Skin epidermis (tissue), 12 donors: ENCODE measurements at regions not wholly inside any gene's neighbourhood (a gene's known extent, or its start where the extent isn't known, plus 50 kb on each side); places are given as distances from the start of the nearest gene placed in this dataset.
A peak's percentile ranks its signal among the peaks of the same experiment; 100 is the strongest.
"Not testable (repeated sequence)": the region's sequence is repeated elsewhere in the genome, so short reads cannot be mapped to it uniquely, and the experiment has no call there.

ENCODE experiments used
- H3K27ac ChIP-seq, 21 experiments: fragments of 200-600 bp; sonication (generic) in 11 of 21; one replicate each; pipeline ENCODE4 v1.5.0; 2020; ENCODE audit warnings: mild to moderate bottlenecking in 3 of 21, inconsistent platforms in 2 of 21, moderate library complexity in 2 of 21
- H3K4me3 ChIP-seq, 7 experiments: fragments of 200-600 bp; sonication (generic) in 2 of 7; one replicate each; pipeline ENCODE4 v1.5.0; 2020; ENCODE audit warnings: inconsistent platforms in 2 of 7, mild to moderate bottlenecking in 2 of 7, moderate library complexity in 1 of 7

DNA sequence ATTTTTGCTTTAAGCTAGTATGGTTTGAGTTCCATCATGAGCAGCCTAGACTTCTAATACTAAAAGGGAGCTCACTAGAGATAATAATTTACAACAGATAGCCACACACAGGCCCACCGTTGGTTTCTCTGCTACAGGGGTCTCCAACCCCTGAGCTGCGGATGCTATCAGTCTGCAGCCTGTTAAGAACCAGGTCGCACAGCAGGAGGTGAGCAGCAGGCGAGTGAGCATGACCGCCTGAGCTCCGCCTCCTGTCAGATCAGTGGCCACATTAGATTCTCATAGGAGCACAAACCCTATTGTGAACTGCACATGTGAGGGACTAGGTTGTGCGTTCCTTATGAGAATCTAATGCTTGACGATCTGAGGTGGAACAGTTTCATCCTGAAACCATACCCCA is 150.6 kb downstream of the HRH4 start:
- Histone ChIP-seq H3K4me3 (no peak overlapping the region), H3K27ac (no peak overlapping the region)

DNA sequence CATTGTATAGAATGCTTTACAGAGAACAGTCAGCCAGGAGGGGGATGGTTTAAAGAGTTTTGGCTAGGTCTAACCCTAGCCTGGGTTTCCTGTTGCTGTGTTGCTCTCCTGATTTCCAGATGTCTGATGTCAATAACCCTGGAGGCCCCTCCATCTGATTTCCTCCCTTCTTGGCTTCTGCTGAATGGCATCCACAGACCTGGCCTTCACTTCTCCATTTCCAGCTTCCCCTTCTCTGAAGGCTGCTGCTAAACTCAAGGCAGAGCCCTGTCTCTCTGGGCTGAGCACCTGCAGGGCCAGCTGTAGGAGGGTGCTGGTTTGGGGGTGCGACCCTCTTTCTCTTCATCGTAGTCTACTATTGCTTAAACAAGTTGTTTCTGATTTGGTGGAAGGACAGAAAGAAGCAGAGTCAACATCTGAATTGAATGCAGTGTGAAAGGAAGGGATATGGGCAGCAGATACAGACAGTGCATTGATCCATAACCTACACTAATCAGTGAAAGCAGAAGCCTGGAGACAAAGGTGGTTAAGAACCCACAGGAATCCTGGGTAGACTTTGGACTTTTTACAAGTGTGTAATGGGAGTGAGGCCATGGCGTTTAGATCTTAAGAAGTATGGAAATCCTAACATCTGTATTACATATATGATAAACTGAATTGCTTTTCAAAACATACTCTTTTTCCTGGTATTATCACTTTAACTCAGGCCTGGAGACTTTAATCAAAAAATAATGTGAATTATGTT is 153.6 kb downstream of the HRH4 start:
- Histone ChIP-seq H3K4me3 (no peak overlapping the region), H3K27ac (no peak overlapping the region)

DNA sequence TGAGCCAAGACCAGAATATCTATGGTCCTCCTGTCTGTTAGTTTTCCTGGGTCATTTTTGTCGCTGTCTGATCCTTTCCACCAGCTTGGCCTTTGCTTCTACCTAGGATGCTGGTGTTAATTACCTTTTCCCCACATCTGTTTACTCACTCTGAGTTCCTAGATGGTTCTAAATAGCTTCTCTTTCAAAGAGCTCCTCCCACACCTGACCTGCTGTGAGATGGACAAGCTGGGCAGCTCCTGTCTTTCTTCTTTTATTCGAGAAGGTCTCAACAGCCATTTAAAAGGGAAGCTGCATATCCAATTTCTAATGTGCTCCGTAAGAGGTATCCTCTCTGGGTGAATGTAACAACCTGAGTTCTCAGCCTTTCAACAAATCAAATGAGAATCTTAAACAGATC is 156.2 kb downstream of the HRH4 start:
- H3K27ac ChIP-seq, result no peak overlapping the region

DNA sequence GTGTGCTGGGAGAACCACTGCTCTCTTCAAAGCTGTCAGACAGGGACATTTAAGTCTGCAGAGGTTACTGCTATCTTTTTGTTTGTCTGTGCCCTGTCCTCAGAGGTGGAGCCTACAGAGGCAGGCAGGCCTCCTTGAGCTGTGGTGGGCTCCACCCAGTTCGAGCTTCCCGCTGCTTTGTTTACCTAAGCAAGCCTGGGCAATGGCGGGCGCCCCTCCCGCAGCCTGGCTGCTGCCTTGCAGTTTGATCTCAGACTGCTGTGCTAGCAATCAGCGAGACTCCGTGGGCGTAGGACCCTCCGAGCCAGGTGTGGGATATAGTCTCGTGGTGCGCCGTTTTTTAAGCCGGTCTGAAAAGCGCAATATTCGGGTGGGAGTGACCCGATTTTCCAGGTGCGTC is 164.0 kb downstream of the HRH4 start:
- not testable (repeated sequence) for H3K27ac ChIP-seq, H3K4me3 ChIP-seq

More for the DNA sequence above, 156.2 kb downstream of the HRH4 start:
- no peak overlapping the region for H3K4me3 ChIP-seq

DNA sequence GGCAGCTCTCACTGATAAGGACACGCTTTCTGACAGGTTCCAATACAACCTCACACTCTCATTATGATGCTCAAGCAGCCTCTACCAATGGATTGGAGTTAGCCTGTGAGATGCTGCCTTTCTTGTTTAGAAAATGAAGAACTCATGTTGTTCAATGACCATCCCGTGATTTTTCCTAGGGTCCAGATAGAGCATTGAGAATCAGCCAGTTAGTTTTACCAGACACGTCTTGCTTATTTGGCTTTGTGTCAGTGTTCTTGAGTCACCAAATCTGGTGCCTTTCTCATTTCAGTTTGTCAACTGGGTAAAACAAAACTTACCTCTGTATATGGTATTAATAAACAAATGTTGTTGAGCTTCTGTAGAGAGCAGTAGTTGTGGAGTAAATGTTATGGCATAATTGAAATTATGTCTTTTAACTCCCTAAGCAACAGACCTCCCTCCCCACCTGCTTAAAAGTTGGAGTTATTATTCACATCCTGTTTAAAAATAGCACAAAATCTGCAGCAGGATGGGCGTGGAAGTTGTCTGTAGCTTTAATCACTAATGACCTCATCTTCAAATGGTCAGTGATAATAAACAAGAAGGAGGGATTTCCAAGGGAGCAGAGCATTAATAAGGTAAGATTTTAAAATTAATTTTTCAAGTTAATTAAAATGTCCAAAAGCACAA is 167.3 kb downstream of the HRH4 start:
- no peak overlapping the region for H3K27ac ChIP-seq
- H3K4me3 ChIP-seq, result no peak overlapping the region

DNA sequence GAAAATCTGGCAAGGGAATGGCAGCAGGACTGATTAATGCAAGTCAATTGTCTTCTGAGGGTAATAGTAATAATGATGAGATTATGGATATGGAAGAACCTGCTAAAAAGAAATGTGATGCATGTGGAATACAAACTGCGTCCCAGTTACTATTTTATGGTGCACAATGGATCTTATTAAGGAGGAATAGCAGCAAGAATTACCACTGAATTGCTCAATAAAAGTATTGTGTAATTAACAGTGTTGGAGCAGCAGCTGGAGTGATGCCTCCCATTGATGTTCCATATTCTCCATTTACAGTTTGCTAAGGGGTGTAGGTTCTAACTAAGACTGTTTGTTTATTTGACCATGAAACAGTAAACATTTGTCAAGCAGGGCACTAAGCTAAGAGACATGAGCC is 167.9 kb downstream of the HRH4 start:
- H3K27ac ChIP-seq, result no peak overlapping the region
- H3K4me3 ChIP-seq, result no peak overlapping the region

DNA sequence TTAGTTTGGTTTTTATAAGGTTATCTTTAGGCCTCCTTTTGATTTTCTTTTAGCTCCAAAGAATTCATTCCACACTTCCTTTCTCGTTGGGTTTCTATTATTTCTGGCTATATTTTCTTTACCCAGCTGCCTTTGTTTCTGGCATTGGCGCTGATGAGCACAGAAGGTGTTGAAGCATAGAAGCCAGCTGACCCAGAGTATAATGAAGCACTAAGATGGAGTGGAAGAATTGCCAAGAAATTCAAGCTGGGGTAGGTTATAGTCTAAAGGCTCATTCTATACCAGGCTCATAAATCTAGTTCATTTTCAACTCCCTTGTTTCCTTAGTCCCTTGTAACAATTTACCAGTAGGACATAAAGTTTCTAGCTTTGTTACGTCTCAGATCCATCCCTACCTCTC is 169.5 kb downstream of the HRH4 start:
- Histone ChIP-seq H3K27ac (no peak overlapping the region), H3K4me3 (no peak overlapping the region)

DNA sequence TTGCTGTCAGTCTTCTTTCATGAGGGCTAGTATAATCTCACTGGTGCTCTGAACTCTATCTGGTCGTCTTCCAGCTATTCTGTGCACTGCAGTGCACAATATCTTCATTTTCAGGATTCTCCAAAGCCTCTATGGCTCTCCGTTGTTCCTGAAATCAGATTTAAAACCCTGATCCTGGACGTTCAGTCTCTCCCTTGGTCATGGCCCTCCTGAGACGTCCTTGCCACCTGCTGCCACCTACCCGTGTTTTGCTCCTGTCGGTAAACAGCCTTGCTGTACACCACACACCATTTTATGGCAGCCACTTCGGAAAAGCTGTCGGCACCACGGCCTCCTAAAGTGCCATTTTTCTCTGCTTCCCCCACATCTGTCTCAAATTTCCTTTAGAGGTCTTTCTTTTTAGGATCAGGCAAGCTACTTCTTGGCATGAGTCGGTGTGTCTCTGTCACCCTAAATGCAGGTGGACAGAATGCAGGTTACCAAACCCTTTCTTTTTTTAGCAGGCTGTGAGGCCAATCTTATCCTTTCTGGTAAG is 170.0 kb downstream of the HRH4 start:
- no peak overlapping the region for H3K27ac ChIP-seq
- H3K4me3 ChIP-seq, result no peak overlapping the region

DNA sequence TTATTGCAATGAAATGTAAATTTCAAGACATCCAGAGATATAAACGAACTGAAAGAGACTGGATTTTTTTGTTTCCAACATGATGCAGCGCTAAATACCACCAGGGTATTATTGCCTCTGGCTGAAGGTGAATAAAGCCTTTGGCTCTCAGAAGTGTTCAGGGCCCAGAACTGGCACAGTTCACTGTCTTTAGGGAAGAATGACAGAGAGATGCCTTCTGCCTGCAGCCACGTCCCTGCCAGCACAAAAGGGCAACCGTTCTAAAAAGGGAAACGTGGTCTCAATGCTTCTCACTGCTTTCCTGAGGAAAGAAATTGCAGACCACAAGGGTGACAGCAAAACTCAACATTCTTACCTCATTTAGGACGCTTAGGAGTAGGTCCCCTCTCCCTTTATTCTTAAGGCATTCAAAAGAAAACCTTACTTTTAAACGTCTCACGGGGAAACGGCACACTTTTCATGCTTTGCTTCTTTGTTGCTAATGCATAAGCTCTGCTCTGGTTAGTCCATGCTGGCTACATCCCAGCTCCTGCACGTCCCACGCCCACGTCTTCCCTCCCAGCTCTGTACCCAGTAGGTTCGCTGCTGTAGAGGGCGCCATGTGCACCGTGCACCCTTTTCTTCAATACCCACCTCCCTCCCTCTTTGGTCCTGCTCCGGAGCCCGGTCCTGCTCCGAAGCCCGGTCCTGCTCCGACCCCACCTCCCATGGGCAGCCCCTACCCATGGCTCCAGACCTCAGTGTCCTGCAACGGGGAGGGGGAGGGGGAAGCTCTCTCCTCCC is 171.0 kb downstream of the HRH4 start:
- H3K4me3 ChIP-seq, result no peak overlapping the region

DNA sequence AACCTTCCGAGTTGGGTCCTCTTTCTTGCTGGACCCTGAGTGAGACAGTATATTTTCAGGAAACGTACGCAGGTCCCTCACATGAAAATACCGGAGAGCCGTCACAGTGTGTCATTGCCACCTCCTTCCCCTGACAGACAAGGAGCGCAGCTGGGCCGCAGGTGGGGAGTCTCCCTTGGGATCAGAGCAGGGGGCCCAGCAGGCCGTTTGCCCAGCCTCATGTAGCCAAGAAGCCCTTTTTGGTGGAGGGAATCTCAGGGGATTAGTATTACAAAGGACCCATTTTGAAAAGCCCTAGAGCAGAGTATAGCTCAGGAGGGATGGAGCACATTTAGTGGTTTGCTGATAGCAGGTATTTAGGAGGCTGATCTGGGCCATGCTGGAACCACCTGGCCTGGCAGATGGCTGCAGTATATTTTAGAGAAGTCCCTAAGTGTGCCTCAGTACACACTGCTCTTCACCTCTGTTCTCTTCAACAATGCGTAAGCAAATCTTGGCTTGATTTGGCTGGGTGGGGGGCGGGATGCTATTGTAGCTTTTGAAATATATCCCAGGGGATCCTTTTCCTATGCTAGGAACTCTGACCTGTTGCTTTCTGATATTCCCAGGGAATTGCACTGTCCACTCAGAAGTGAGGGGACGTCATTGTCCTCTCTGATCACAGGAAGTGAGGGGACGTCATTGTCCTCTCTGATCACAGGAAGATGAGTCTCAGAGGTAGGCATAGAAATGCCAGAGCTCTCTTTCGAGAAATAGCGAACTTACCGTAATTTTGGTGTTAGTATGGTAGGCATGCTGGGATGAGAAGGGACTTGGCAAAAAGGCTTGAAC is 171.9 kb downstream of the HRH4 start:
- no peak overlapping the region for H3K4me3 ChIP-seq
- H3K27ac ChIP-seq, result no peak overlapping the region

More for the DNA sequence above, 171.0 kb downstream of the HRH4 start:
- H3K27ac ChIP-seq, result no peak overlapping the region

DNA sequence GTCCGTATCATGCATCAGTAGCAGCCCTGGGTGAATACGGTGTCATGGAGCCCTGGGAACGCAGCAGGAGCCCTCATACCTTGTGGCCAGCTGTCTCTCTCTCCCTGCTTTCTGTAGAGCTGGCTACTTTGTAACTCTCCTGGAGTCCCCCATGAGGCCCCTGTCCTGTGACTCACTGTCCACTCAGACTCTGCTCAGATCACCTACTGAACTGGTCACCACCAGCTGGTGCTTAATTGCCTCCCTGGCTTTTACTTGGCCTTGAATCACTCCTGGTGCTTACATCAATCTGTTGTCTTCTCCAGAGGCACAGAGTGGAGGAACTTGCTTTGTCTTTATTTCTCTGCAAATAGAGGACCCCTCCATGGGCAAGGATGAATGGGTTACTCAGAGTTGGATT is 172.7 kb downstream of the HRH4 start:
- Histone ChIP-seq H3K4me3 (no peak overlapping the region), H3K27ac (no peak overlapping the region)

DNA sequence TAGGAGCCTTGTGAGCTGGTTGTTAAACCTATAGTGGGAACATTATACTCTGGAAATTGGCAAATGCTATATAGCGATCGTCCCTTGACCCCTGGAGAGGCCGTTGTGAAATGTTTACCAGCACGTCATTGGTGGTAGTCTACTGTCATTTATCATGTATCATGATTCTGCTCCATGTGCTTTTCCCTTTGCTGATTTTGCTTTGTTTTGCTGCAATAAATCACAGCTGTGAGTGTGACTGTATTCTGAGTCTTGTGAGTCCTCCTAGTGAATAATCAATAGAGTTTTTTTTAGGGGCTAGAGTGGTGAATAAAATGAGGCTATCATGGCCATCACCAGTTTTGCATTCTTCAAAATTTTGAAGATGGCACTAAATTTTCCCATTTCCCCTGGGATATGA is 189.1 kb downstream of the HRH4 start:
- no peak overlapping the region for H3K4me3 ChIP-seq
- no peak overlapping the region for H3K27ac ChIP-seq

DNA sequence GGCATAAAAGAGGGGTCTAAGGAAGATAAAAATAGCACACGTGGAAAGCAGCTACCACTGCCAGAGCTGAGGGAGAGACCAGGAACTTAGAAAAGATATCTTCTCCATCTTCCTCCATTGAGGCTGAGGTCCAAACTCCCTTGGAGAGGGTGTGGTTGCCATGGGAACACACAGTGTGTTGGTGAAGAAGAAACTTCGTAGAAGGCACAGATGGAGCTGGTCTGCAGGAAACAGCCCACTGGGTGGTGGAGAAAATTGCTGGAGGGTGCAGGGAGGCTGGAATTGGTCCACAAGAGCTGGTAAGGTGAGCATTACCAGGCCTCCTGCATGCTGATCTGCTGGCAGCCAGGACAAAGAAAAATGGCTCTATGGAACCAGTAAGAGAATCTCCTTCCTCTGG is 191.0 kb downstream of the HRH4 start:
- H3K4me3 ChIP-seq, result no peak overlapping the region
- H3K27ac ChIP-seq, result no peak overlapping the region

DNA sequence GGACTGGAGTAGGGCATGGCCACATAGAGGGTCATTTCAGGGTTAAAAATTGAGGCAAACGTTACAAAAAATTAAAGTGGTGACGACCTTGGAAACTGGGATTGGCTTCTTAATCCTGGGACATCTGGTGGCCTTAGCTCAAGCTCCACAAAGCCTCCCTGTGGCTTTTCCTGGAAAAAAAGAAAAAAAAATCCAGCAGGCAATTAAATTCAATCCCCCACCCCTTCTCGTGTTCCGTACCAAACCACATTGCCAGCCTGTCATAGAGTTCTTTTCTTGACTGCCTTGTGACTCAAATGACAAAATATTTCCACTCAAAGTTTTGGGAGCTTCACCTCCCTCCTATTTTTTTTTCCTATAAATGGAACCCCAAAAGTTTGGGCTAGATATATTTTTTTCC is 195.6 kb downstream of the HRH4 start:
- no peak overlapping the region for H3K4me3 ChIP-seq
- peak overlapping the region in 1 of 21 experiments; percentile 42 for H3K27ac ChIP-seq

DNA sequence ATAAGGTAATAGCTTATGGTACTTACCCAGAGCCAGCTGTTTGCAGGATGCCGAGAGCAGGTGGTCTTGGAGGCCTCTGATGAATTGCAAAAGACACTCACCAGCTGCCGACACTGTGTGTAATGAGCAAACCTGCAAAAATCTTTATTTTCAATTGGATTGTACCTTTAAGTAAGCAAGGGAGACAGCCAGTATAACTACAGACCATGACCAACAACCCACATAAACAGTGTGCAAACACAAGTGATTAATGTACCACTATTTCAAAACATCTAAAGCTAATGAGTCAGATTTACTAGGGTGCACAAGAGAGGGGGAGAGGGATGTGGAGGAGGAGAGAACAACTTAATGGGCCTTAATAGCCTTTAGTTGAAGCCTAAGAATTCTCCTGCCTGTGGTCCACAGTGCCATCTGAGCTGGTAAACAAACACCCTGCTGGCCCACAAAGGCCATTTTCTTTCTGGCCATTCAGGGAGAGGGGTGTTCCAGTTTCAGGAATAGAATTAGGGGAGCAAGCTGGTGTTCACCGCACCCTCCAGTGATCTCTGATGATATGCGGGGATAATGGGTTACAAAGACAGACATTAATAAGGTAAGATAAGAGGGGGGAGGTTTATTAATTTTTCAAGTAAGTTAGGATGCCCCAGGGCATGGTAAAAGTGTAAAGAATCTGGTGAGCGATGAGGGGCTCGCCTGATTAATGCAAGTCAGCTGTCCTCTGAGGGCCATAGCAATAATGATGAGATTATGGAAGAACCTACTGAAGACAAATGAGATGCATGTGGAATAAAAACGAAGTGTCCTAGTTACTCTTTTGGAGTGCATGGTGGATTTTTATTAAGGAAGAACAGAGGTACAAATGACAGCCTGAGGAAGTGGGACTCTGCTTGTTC is 196.4 kb downstream of the HRH4 start:
- Histone ChIP-seq H3K4me3 (no peak overlapping the region), H3K27ac (peak overlapping the region in 4 of 21 experiments; percentile 1 to 61 (median 34))

DNA sequence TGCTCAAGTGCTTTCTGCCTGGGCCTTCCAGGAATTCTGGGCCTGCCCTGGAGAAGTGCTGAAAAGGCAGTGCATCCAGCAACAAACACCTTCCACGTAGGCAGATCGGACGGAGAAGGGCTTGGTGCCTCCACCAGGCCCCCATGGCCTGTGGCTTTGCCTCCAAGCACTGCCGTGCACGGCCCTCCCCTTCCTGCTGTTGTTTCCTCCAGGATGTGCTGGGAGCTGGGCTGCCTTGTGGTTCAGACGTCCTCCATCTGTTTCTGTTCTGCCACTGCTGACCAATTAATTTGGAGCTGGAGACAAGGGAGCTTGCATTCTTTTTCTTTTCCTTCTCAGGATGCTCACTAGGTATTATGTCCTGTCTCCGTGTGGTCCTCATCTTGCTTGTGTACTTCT is 197.0 kb downstream of the HRH4 start:
- H3K27ac ChIP-seq, result peak overlapping the region in 4 of 21 experiments; percentile 1 to 61 (median 20)
- H3K4me3 ChIP-seq, result no peak overlapping the region

DNA sequence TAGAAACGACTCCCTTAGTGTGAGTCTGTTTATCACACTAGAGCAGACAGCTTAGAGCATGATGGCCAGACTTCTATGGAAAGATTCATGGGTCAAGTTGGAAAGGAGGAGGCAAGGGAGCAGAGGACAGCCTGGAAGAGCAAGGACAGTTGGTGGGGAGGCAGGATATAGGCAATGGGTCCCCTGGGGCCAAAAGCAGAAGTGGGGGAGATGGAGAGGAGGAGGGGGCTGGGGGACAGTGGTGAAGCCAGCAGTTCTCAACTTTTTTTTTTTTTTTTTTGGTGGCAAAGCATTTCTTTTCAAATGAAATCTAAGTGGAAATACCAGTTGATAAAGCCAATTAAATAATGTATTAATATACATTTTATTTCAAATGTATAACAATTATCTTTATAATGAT is 197.9 kb downstream of the HRH4 start:
- Histone ChIP-seq H3K27ac (no peak overlapping the region), H3K4me3 (no peak overlapping the region)

DNA sequence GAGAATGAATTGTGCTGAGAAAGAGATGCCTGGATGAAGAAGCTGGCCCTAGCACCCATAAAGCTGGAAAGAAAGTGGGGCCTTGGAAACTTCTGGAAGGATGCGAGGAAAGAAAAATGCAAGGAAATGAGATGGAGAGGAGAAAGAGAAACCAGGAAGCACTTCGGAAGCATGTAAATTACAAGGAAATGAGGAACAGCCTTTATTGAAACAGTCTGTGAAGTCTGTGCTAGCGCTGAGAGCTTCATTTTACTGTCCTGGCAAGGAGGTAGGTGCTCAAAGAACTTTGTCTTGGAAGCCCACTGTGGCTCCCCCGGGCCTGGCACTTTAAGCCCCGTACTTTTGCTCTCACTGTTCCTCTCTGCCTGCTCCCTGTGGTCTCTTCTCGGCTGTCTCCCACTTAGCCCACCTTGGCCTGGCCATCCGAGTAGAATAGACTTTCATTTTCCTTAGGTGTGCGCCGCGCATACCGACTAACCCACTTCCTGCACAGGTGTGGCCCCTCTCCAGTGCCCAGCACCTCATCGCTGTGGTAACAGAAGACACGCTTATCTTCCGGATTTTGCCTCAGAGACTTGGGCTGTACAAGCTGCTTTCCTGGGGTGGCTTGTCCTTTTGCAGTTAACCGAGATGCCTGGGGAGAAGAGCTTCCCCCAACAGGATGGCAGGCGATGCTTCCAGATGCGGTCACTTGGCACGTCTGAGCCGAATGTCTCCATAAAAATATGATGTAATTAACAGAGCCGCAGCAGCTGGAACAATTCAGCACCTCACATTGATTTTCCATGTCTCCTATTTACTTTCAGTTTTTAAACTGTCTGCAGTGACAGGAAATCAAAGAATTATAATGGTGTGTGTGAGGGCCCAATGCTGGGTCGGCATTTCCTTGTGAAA is 199.6 kb downstream of the HRH4 start:
- Histone ChIP-seq H3K4me3 (peak overlapping the region; percentile 7 to 30 (median 22)), H3K27ac (peak overlapping the region in 16 of 21 experiments; percentile 2 to 79 (median 58))
